Superior temporal gyrus (tissue), 1 donor: ENCODE measurements at regions not wholly inside any gene's neighbourhood (a gene's known extent, or its start where the extent isn't known, plus 50 kb on each side); places are given as distances from the start of the nearest gene placed in this dataset.
"Not testable (repeated sequence)": the region's sequence is repeated elsewhere in the genome, so short reads cannot be mapped to it uniquely, and the experiment has no call there.

Experiments
- DNase-seq: peaks from one replicate; pipeline ENCODE4 v3.0.0-alpha.2; 2016; ENCODE audit errors: extremely low spot score

DNA sequence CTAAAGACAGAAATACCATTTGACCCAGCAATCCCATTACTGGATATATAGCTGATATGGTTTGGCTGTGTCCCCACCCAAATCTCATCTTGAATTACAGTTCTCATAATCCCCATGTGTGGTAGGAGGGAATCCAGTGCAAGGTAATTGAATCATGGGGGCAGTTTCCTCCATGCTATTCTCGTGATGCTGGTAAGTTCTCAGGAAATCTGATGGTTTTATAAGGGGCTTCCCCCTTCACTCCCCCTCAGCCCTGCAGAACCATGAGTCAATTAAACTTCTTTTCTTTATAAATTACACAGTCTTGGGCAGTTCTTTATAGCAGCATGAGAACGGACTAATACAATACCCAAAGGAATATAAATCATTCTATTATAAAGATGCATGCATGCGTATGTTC, 184.6 kb upstream of the NR3C1 start:
- DNase-seq: not testable (repeated sequence)

DNA sequence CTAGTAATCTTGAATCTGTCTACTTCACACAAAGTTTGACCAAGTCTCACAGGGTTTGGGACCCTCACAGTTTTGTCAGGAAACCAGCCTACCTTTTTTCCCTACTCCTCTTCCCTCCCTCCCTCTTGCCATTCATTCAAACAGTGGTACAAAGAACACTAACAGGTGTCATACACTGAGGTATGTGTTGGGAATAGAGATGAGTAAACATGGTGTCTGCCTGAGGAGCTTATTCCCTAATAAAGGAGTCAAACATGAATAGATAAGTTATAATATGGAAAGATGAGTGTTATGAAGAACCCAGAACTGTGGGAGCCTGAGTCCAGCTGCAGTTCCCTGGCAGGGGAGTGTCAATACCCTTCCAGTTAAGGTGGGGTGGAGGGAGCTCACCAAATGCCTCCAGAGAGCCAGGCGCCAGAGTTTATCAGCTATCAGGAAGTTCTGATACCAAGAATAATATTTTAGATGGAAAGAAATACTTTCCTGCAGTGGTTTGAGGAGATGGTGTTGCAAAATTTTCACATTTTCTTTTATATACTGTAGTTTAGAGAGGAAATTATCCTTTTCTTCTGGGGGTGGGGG, 183.4 kb upstream of the NR3C1 start:
- no peak for DNase-seq

DNA sequence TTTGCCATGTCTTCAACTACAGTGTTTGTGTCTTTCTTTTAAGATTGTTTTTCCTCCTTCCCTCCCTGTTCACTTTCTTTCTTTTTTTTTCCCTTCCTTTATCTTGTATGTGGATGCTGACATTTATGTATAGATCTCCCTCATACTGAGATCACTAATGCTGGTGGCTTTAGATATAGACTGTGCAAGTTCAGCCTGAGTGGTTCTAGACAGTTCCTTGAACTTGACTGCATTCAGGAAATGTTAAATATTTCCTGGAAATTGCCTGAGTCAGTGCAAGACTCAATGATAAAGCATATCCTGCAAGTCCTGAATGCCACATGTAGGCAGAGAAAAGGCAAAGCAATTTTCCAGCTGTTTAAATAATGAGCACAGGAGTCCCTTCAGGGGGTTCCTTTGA, 182.5 kb upstream of the NR3C1 start:
- no peak for DNase-seq

DNA sequence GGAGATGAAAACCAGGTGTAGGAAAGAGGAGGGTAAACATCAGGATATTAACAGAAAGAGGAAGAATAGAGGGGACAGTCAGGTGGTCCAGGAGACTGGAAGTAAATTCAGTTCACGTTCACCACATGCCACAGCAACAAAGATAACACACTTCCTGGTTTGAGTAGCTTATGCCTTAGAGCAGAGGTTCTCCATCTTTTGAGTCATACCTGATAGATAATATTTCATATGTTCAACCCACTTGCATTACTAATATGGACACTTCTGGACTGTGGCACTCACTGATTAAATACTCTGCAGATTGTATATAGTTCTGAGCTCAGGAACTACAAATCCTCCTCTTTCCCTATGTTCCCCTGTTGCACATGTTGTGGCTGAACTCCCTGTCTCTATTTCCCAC, 179.9 kb upstream of the NR3C1 start:
- no peak for DNase-seq

DNA sequence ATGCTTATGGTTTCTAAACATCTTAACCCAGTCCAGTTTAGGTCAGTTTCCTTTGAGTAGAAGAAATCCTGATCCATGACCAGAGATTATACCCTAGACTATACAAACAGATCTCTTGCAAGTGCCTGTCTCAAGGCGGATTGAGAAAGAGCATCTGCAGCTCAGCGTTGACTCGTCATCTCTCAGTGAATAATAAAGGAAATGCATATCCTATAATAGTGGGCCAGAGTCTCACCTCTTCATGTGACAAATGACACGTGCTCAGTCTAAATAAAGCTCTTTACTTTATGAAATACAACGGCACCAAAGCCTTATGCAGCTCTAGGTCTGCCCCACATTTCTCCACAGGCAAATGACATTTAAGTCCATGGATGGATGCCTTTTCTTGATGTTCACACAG, 179.4 kb upstream of the NR3C1 start:
- peak; percentile 38 for DNase-seq

DNA sequence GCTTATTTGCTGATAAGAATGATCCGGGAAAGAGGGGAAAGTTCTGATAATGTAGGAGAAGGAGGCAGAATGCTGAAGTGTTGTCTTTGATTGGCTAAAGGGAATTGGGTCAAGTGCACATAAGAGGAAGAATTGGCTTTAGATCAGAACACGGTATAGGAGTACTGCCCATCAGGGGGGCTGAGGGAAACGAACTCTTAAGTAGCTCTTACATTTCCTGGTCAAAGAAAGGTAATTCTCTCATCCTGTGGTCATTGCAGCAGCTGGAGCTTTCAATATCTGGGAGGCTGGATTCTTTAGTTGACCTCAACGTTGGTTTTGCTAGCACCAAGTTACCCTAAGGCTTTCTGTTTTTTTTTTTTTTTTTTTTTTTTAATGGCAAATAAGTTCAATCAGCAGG, 178.7 kb upstream of the NR3C1 start:
- no peak for DNase-seq

DNA sequence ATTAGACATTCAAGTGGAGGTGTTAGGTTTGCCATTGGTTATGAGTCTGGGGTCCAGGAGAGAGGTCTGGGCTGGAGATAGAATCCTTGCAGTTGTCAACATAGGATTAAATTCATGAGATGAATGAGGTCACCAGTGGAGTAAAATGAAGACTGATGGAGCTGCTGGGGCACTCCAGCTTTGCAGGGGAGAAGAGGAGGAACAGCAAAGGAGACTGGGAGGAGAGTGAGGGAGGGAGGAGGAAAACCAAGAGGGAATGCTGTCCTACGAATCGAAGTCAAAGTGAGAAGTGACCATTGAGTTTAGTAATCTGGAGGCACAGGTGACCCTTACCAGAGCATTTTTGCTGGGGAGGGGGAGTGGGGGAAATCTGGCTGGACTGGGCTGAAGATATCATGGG, 178.2 kb upstream of the NR3C1 start:
- DNase-seq: no peak

DNA sequence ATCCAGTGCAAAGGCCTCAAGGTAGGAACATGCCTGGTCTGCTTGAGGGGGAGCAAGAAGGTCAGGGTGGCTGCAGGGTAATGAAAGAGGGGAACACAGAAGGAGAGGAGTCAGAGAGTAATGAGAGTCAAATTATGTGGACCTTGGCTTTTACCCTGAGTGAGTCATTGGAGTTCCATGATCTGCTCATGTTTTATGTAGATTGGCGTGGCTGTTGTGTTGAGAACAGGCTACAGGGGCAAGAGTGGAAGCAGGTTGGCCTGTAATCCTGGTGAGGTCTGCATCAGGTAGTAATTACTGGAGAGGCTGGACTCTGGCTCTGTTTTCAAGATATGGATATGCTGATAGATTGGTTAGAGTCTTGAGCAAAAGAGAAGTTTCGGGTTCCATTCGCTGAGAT, 177.7 kb upstream of the NR3C1 start:
- no peak for DNase-seq

DNA sequence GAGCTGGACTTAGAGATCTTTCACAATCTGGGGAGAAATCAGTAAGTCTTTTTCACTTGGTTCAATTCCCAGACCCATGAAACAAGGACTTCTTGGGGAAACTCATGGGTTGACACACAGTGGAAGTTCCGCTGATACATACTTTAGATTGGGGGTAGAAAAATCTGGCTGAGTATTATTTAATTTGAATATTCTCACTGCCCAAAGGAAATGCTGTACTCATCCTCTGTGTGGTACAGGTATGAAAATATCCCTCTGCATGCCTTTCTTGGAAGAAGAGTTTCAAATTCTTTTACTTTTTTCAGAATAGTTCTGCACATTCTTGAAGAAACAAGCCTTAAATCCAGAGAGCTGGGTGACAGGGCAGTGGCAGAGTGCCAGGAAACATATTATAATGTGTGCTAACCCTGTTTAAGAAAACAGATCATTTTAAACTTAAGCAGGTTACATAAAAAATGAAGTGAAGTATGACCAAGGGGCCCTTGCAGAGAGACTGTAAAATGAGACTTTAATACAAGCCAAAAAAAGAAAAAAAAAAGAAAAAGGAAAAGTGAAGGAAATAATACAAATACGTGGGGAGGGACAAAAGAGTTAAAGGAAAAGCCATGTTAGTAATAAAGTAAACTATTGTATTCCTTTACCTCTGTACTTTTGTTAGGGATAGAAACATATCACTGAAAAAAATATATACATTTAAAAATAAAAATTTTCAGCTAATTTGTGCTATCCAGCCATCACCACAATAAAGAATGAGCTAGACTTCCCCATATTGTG, 173.4 kb upstream of the NR3C1 start:
- no peak for DNase-seq

DNA sequence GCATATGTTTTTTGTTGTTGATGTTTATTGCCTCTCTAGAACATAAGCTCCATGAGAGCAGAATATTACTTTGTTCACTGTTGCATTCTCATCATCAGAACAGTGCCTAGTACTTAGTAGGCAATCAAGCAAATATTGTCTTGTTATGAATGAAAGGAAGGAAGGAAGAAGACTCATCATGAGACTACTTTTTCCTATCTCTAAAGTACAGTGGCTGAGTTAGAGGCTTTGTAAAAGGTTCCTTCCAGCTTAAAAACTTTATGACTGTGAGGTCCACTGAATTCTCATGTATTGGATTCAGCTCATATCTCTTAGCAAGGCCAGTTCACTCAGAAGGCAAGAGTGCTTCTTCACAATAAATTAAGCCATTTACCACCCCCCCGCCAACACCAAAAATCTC, 171.8 kb upstream of the NR3C1 start:
- no peak for DNase-seq

DNA sequence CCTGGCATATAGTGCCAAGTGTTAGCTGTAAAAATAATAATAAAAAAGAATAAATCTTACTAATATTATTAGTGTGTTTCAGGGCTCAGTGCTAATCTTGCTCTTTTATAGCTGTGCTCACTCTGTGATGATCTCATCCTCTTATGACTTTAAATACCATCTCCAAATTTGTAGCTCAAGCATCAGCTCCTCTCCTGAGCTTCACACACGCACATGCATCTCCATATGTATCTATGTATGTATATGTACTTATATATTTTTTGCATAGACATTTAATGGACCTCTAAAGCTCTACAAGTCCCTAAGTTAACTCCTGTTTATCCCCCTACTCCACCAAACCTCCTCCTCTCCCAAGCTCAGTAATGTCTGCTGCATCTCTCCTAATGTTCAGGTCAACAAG, 170.8 kb upstream of the NR3C1 start:
- no peak for DNase-seq

DNA sequence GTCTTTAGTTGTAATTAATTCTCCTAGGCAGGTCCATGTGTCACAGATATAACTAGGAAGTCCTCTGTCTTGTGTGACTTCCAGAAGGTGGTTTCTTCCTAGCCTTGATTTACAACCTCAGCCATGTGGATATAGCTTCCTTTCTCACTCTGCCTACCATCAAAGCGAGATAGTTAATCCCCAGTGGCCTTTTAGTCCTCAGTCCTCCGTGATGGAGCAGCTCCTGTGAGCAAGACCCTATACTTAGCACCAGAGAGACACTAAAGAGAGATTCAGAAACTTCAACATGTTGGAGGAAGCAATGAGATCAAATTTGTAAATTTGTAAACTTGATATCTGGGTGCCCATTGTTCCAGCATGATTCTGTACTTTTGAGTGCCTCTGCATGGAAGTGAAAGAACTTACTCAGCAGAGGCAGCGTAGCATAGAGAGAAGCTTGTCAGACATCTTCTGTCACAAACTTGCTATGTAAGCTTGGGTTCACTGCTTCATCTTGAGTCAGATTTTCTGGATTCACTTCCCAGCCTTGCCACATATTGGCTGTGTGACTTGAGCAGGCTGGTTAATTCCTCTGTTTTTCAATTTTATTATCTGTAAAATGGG, 170.2 kb upstream of the NR3C1 start:
- peak; percentile 30 for DNase-seq

DNA sequence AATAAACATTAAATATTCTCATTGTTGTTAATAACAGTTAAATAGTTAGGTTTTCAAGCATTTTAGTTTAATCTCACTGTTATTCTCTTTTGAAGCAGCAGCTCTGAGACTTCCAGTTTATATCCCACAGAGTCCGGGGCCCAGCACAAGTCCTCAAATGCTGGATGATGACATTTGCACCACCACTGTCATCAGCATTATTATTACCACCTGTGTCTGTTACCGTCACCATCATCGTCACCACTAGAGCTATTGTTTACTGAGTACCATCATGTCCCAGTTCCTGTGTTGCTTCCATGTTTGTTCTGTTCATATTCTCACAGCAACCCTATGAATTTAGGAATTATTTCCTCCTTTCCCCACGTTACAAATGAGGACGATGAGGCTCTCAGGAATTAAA, 169.2 kb upstream of the NR3C1 start:
- DNase-seq: no peak

DNA sequence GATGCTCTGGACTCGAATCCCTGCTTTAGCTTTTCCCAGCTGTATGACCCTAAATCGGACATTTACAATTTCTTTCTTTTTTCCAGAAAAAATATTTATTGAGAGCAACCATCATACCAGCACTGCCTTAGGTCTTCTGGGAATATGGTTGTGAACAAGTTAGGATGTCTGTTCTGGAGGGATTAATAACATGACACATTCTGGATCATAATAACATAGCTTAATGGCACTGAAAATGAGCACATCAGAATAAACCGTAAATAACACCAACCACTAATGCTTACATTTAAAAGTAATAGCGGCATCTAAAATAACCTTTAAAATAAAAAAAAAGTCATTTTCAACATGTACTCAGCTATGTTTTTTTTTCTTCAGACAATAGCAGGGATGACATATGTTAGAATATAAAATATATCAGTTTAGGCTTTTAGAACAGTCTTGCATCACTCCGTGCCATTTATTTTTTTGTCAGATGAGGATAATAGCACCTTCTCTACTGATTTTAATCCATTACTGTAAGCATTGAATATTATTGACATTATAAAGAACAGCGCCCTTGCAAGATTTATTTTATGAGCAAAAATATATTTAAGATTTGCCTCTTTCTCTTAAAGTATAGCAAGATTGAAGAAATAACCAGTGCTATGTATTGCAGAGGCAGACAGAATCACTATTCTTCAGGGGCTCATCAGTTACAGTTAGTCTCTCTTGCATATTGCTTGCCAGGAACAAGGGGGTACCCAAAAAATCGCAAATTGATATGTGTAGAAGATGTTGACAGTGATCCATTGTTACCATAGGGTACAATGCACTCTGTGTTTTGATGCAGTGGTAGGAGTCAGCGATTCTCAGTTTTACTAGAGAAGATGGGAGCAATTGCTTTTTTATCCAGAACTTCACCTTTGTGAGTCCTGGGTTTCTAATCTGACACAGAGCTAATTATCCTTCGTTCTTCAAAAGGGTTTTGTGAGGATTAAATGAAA, 168.4 kb upstream of the NR3C1 start:
- DNase-seq: peak; percentile 18

DNA sequence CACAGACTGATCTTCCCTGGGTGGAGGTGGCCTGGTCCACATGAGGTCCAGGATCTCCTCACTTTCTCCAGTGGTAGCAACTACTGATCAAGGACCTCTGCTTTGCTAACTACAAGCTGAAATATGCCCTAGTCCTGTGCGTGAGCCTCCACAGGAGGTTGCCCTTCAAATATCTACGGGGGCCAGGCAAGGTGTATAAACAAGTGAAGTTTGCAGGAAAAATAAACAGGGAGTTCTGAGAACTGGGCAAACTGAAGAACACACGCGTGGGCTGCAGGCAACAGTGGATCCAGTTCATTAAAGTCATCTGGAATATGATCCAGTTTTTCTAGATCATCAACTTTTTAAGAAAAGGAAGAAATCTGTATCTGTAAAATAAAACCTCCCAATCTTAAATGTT, 167.5 kb upstream of the NR3C1 start:
- DNase-seq: no peak

DNA sequence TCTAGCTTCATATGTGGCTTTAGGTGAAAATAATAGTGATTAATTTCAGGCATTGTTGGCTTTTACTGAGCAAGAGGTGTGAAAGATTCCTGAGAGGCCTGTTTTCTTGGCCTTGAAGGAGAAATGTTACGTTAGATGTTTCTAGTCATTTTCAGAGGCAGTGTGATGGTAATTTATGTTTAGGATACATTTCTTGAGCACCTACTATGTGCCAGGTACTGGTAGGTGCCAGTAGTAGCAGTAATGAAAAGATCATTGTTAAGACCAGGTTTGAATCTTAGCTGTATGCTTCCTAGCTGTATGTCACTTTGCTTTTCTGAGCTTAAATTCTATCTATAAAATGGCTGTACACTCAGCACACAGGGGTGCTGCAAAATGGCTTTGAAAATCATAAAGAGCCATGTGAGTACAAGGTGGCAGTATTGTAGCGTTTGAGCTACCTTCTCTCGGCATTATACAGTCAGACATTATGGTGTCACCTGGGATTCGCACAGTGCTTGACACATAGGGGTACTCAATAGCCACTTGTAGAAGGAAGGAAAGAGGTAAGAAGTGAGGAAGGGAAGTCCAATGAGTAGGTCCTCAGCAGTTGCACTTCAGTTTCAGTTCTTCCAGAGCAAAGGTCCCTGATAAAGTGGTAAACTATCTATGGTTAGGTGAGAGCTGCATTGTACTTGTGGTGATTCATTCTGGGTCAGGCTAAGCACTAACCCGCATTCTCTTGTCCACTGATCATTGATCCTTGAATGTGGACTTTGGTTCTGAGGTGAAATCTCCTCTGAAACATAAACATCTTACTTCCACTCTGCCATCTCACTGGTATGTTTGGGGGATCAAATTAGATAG, 166.5 kb upstream of the NR3C1 start:
- DNase-seq: no peak

DNA sequence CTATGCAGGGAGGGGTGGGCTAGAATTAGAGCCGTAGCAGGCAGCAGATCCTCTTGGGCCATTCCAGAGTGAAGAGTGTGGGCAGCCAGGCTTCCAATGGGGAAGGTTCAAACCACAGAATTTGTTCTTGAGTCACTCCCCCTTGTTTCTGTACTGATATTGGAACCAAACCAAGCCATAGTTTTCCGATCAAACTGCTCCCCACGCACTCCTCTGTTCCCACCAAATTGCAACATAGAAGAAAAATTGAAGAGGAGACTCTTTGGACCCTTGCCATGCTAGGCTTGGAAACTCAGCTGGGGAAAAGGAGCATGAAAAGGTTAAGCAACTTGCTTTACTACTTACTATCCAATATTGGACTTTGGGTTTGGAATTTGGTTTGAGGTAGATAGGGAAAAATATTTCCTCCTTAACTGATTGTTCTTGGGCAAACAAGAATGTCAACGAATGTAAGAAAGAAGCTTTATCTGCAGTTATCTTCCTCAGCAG, 165.8 kb upstream of the NR3C1 start:
- no peak for DNase-seq

DNA sequence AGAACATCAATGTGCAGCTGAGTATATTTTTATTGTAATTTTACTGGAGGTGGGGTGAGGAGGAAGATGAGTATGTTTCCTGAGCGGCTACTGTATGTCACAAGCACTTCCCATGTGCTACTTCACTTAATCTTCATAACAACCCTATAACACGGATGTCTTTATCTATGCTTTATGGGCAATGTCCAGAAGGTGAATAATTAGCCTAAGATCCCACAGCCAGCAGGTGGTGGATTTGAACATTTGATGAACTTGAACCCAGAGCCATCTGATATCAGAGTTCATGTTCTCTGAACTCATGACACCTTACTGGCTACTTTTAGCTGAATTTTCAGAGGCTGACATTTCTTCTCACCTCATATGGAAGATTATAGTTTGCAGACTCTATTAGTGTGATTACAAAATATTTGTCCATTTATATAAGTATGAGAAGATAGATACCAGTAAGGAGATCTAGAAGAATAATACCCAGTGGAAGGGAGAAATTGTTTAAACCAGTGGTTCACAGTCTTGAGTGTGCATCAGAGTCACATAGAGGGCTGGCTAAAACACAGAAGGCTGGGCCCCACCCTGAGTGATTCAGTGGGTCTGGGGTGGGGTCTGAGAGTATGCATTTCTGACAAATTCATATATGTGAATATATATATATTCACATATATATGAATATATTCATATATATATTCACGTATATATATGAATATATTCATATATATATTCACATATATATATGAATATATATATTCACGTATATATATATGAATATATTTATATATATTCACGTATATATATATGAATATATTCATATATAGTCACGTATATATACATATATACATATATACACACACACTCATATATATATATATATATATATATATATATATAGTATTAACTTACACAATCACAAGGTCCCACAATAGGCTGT, 164.4 kb upstream of the NR3C1 start:
- DNase-seq: no peak

DNA sequence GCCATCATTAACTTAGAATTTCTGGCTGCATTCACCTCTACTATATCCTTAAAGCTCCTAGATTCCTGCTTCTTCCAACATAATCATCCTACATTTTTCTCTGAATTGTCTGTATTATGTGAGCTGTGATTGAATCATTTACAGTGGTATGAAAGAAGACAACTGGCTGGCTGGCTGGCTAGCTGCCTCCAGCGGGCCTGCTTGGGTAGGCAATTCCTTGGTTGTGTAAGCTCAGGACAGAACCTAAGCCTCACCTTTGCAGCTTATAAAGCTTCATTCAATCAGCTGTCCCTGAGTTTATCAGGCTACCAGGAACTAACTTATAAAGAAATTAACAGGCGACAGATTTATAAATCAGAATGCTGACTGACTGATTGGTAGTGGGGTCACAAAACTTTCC, 162.7 kb upstream of the NR3C1 start:
- DNase-seq: no peak

DNA sequence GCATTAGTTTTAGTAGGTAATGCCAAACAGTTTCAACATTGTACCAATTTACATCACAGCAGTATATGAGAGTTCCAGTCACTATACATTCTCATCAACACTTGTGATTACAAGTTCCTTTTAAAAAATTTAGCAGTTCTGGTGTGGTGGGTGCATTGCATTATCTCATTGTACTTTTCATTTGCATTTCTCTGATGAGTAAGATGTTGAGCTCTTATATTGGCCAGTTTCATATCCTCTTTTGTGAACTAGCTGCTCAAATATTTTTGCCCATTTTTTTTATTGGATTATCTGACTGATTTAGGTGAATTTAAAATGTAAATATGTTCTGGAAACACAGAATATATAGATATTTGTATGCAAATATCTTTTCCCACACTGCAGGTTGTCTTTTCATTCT, 160.9 kb upstream of the NR3C1 start:
- DNase-seq: no peak
